Upper lobe of left lung (tissue), 4 donors: ENCODE measurements at regions not wholly inside any gene's neighbourhood (a gene's known extent, or its start where the extent isn't known, plus 50 kb on each side); places are given as distances from the start of the nearest gene placed in this dataset.

Experiments used
- EP300 ChIP-seq, 4 donors: sonication (generic); formaldehyde crosslinking; IDR thresholded peaks; one replicate each; pipeline ENCODE4 v1.5.1; 2017; ENCODE audit warnings: antibody characterized with exemption in 4 of 4, control low read depth in 2 of 4
- POLR2A ChIP-seq, 4 donors: fragments of 450-650 bp; IDR thresholded peaks; one replicate each; pipeline ENCODE4 v1.5.1; 2016 to 2017; ENCODE audit warnings: antibody characterized with exemption in 4 of 4, mild to moderate bottlenecking in 2 of 4
- POLR2AphosphoS5 ChIP-seq, 2 donors: sonication (generic); formaldehyde crosslinking; IDR thresholded peaks; one replicate each; pipeline ENCODE4 v1.5.1; 2017; ENCODE audit warnings: antibody characterized with exemption in 2 of 2
- TF ChIP-seq, protein P1 (sequence below), 6 experiments: fragments of 450-650 bp in 4 of 6; fragments of 200-600 bp in 2 of 6; sonication (generic) in 2 of 6; IDR thresholded peaks; one replicate each; pipeline ENCODE4 v1.5.1; 2016 to 2019; ENCODE audit warnings: antibody characterized with exemption in 6 of 6

DNA sequence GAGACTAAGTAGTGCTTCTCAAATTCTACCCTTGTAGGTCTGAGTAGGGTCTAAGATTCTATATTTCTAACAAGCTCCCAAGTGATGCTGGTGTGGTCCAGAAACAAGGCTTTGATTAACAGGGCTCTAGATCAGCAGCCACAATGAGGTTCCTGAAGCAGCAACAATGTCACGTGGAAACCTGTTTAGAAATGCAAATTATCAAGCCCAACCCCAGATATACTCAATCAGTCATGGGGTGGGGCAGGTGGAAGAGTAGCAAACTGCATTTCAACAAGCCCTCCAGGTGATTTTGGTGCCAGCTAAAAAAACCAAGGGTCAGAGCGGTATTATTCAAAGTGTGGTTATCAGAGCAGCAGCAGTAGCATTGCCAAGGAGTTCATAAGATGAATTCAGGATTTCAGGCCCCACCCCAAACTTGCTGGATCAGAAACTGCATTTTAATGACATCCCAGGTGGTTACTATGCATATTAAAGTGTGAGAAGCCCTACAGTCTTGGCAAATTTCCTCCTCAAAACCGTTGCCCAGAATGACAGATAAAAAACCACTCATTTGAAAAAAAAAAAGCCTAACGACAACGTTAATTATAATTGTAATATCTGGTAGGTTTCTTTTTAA, 199.2 kb downstream of the AHR start:
- TF ChIP-seq POLR2A (IDR thresholded peaks at IDR 0.05) (no peak), EP300 (IDR thresholded peaks at IDR 0.05) (no peak), POLR2AphosphoS5 (IDR thresholded peaks at IDR 0.05) (no peak)
- TF ChIP-seq, protein P1, sequence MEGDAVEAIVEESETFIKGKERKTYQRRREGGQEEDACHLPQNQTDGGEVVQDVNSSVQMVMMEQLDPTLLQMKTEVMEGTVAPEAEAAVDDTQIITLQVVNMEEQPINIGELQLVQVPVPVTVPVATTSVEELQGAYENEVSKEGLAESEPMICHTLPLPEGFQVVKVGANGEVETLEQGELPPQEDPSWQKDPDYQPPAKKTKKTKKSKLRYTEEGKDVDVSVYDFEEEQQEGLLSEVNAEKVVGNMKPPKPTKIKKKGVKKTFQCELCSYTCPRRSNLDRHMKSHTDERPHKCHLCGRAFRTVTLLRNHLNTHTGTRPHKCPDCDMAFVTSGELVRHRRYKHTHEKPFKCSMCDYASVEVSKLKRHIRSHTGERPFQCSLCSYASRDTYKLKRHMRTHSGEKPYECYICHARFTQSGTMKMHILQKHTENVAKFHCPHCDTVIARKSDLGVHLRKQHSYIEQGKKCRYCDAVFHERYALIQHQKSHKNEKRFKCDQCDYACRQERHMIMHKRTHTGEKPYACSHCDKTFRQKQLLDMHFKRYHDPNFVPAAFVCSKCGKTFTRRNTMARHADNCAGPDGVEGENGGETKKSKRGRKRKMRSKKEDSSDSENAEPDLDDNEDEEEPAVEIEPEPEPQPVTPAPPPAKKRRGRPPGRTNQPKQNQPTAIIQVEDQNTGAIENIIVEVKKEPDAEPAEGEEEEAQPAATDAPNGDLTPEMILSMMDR (IDR thresholded peaks at IDR 0.05), result no peak
